GM23338 (cell line): ENCODE measurements at regions not wholly inside any gene's neighbourhood (a gene's known extent, or its start where the extent isn't known, plus 50 kb on each side); places are given as distances from the start of the nearest gene placed in this dataset.

ENCODE experiments used
- ATAC-seq: fragments of 200-7000 bp; cut with Tn5 transposase; 3 replicates; pipeline ENCODE4 v1.9.1; 2020
- DNase-seq: peaks from one replicate; pipeline ENCODE4 v3.0.0-alpha.2; 2015; ENCODE audit warnings: low spot score
- H2AFZ ChIP-seq: fragments of 200-600 bp; sonication (generic); 2 replicates; pipeline ENCODE4 v1.8.0; 2016; ENCODE audit warnings: antibody characterized with exemption, mild to moderate bottlenecking, moderate library complexity
- H3F3A ChIP-seq: fragments of 200-600 bp; sonication (generic); replicated peaks from 2 replicates; pipeline ENCODE4 v1.8.0; 2017; ENCODE audit warnings: antibody characterized with exemption, mixed run types, low read depth
- H3K27ac ChIP-seq: fragments of 200-600 bp; sonication (generic); 2 replicates; pipeline ENCODE4 v1.6.1; 2016; ENCODE audit warnings: low read depth
- H3K27me3 ChIP-seq: fragments of 200-600 bp; sonication (generic); 2 replicates; pipeline ENCODE4 v1.8.0; 2016; ENCODE audit warnings: mild to moderate bottlenecking, mixed run types, moderate library complexity; ENCODE audit not compliant: insufficient read depth
- H3K36me3 ChIP-seq: fragments of 200-600 bp; sonication (generic); 2 replicates; pipeline ENCODE4 v1.8.0; 2016; ENCODE audit warnings: mild to moderate bottlenecking; ENCODE audit not compliant: insufficient read depth
- H3K4me1 ChIP-seq: fragments of 200-600 bp; sonication (generic); 2 replicates; pipeline ENCODE4 v1.8.0; 2016; ENCODE audit warnings: mild to moderate bottlenecking, moderate library complexity; ENCODE audit not compliant: insufficient read depth
- H3K4me2 ChIP-seq: fragments of 200-600 bp; sonication (generic); 2 replicates; pipeline ENCODE4 v1.7.1; 2017; ENCODE audit warnings: mixed run types
- H3K4me3 ChIP-seq: fragments of 200-600 bp; sonication (generic); 2 replicates; pipeline ENCODE4 v1.6.1; 2016; ENCODE audit warnings: mixed run types
- H3K79me2 ChIP-seq: fragments of 200-600 bp; sonication (generic); replicated peaks from 2 replicates; pipeline ENCODE4 v1.8.0; 2017; ENCODE audit warnings: mild to moderate bottlenecking; ENCODE audit not compliant: insufficient read depth
- H3K9me2 ChIP-seq: fragments of 200-600 bp; sonication (generic); 2 replicates; pipeline ENCODE4 v1.8.0; 2017; ENCODE audit not compliant: insufficient read depth
- H4K20me1 ChIP-seq: fragments of 200-600 bp; sonication (generic); replicated peaks from 2 replicates; pipeline ENCODE4 v1.8.0; 2017; ENCODE audit warnings: mild to moderate bottlenecking; ENCODE audit not compliant: insufficient read depth
- H3K27ac Mint-ChIP-seq: 2 replicates; pipeline ENCODE4 v1.8.0; 2020; ENCODE audit warnings: inconsistent platforms, mild to moderate bottlenecking, moderate library complexity, mixed read lengths
- H3K27me3 Mint-ChIP-seq: 3 replicates; pipeline ENCODE4 v1.8.0; 2022; ENCODE audit warnings: low read depth, mild to moderate bottlenecking, moderate library complexity, mixed read lengths, inconsistent platforms; ENCODE audit not compliant: insufficient read depth, poor library complexity
- H3K36me3 Mint-ChIP-seq: 3 replicates; pipeline ENCODE4 v1.8.0; 2021; ENCODE audit warnings: low read depth, mild to moderate bottlenecking, inconsistent platforms, moderate library complexity, mixed read lengths
- H3K4me1 Mint-ChIP-seq: 3 replicates; pipeline ENCODE4 v1.8.0; 2020; ENCODE audit warnings: mild to moderate bottlenecking, inconsistent platforms, mixed read lengths
- H3K4me3 Mint-ChIP-seq: 3 replicates; pipeline ENCODE4 v1.8.0; 2021; ENCODE audit warnings: moderate library complexity, mild to moderate bottlenecking, inconsistent platforms, mixed read lengths
- H3K9me3 Mint-ChIP-seq: 3 replicates; pipeline ENCODE4 v1.8.0; 2020; ENCODE audit warnings: moderate library complexity, mild to moderate bottlenecking, inconsistent platforms, mixed read lengths
- CTCF ChIP-seq, 2 experiments: fragments of 200-600 bp in 1 of 2; sonication (generic) in 1 of 2; conservative IDR thresholded peaks; 2 replicates each; pipeline versions ENCODE4 v1.5.1 to v1.6.1; 2016 to 2017; ENCODE audit warnings: antibody characterized with exemption in 2 of 2, low read depth in 2 of 2, mild to moderate bottlenecking in 2 of 2, moderate library complexity in 1 of 2
- EZH2 ChIP-seq: fragments of 200-600 bp; sonication (generic); IDR thresholded peaks from one replicate; pipeline ENCODE4 v1.8.0; 2017; ENCODE audit warnings: antibody characterized with exemption, mild to moderate bottlenecking, low read depth; ENCODE audit not compliant: unreplicated experiment
- EZH2phosphoT487 ChIP-seq: fragments of 200-600 bp; sonication (generic); IDR thresholded peaks from one replicate; pipeline ENCODE4 v1.8.1; 2018; ENCODE audit warnings: antibody characterized with exemption; ENCODE audit not compliant: unreplicated experiment
- JUNB ChIP-seq: IDR thresholded peaks from one replicate; pipeline ENCODE4 v1.6.1; 2016; ENCODE audit warnings: antibody characterized with exemption; ENCODE audit not compliant: unreplicated experiment
- NANOG ChIP-seq: IDR thresholded peaks from 2 replicates; pipeline ENCODE4 v1.6.1; 2016; ENCODE audit warnings: antibody characterized with exemption, borderline replicate concordance
- POLR2AphosphoS5 ChIP-seq: IDR thresholded peaks from 2 replicates; pipeline ENCODE4 v1.6.1; 2016; ENCODE audit warnings: antibody characterized with exemption, low read depth
- REST ChIP-seq: IDR thresholded peaks from one replicate; pipeline ENCODE4 v1.6.1; 2018; ENCODE audit warnings: antibody characterized with exemption; ENCODE audit not compliant: unreplicated experiment
- STAT1 ChIP-seq: IDR thresholded peaks from one replicate; pipeline ENCODE4 v1.6.1; 2016; ENCODE audit warnings: antibody characterized with exemption; ENCODE audit not compliant: unreplicated experiment
- ZNF114 ChIP-seq: fragments of 250-450 bp; sonication (Bioruptor Pico); IDR thresholded peaks from 2 replicates; pipeline ENCODE4 v1.5.0; 2020; ENCODE audit warnings: mild to moderate bottlenecking, moderate library complexity
- ZNF331 ChIP-seq: fragments of 250-450 bp; sonication (Bioruptor Pico); IDR thresholded peaks from 2 replicates; pipeline ENCODE4 v1.5.0; 2020; ENCODE audit warnings: low read depth, mild to moderate bottlenecking, moderate library complexity

GRCh38 chr5:60487885-60488442 is 212.0 kb downstream of the DEPDC1B start:
- no peak overlapping the region for H3K27ac ChIP-seq
- H2AFZ ChIP-seq, result no peak overlapping the region
- no peak for ATAC-seq

More at GRCh38 chr5:60487885-60488442, 212.0 kb downstream of the DEPDC1B start:
- H3K4me3 ChIP-seq, result no peak overlapping the region
- no peaks in the 10 kb centered on the region for H3K27me3 ChIP-seq
- no peaks in the 10 kb centered on the region for H3F3A ChIP-seq
- no peaks in the 10 kb centered on the region for H3K9me2 ChIP-seq
- H3K36me3 ChIP-seq, result no peaks in the 10 kb centered on the region
- no peak overlapping the region for H3K4me2 ChIP-seq
- H3K27me3 Mint-ChIP-seq, result no peaks in the 10 kb centered on the region
- H4K20me1 ChIP-seq, result no peaks in the 10 kb centered on the region
- no peaks in the 10 kb centered on the region for H3K36me3 Mint-ChIP-seq
- H3K4me1 ChIP-seq, result no peaks in the 10 kb centered on the region
- H3K4me1 Mint-ChIP-seq, result no peaks in the 10 kb centered on the region
- H3K27ac Mint-ChIP-seq, result no peak overlapping the region
- no peaks in the 10 kb centered on the region for H3K9me3 Mint-ChIP-seq
- DNase-seq, result no peak
- no peak for TF ChIP-seq EZH2phosphoT487
- TF ChIP-seq POLR2AphosphoS5, result no peak
- no peak for TF ChIP-seq ZNF331 (CRISPR knock-in tag)
- no peak for TF ChIP-seq REST
- no peak for TF ChIP-seq ZNF114 (CRISPR knock-in tag)
- TF ChIP-seq STAT1, result no peak
- TF ChIP-seq CTCF (conservative IDR thresholded peaks at IDR 0.05; ENCODE audit: low read depth in 2 of 2), result no peak
- TF ChIP-seq JUNB, result no peak
- TF ChIP-seq NANOG, result no peak
- TF ChIP-seq EZH2, result no peak
- no peak overlapping the region for H3K4me3 Mint-ChIP-seq
- no peaks in the 10 kb centered on the region for H3K79me2 ChIP-seq
